HG03025 (cell line): ENCODE measurements at regions not wholly inside any gene's neighbourhood (a gene's known extent, or its start where the extent isn't known, plus 50 kb on each side); places are given as distances from the start of the nearest gene placed in this dataset.
"Not testable (repeated sequence)": the region's sequence is repeated elsewhere in the genome, so short reads cannot be mapped to it uniquely, and the experiment has no call there.

ENCODE experiments used
- ATAC-seq: cut with Tn5 transposase; IDR thresholded peaks from one replicate; pipeline ENCODE4 v1.9.1; 2021; ENCODE audit warnings: mild to moderate bottlenecking, moderate library complexity; ENCODE audit not compliant: unreplicated experiment, low FRiP score

GRCh38 chr16:61024180-61024900 is 1011.9 kb downstream of the CDH8 start:
- ATAC-seq: no peak

DNA sequence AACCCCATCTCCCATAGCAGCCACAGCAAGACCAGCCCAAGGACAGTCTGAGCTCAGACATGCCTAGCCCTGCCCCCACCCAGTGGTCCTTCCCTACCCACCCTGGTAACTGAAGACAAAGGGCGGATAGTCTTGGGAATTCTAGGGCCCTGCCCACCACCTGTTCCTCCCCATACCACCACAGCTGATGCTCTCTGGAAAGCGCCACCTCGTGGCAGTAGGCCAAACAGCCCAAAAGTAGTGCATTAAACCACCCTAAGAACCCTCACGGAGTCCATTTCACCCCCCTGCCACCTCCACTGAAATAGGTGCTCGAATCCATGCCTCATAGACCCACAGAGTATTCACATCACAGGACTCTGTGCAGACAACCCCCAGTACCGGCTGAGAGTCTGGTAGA is 1021.4 kb downstream of the CDH8 start:
- no peak for ATAC-seq

DNA sequence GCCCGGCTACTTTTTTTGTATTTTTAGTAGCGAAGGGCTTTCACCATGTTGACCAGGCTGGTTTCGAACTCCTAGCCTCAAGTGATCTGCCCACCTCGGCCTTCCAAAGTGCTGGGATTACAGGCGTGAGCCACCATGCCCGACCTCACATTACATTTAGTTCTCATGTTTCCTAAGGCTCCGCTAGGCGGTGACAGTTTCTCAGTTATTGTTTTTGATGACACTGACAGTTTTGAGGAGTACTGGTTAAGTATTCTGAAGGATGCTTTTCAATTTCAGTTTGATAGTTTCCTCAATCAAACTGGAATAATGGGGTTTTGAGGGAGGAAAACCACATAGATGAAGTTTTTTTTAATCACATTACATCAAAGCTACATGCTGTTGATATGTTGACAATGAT is 1028.5 kb downstream of the CDH8 start:
- ATAC-seq: no peak

GRCh38 chr16:61005952-61006351 is 1030.3 kb downstream of the CDH8 start:
- ATAC-seq: no peak

- no peak for ATAC-seq
These were observed 1033.6 kb downstream of the CDH8 start for GRCh38 chr16:61002479-61003204.

DNA sequence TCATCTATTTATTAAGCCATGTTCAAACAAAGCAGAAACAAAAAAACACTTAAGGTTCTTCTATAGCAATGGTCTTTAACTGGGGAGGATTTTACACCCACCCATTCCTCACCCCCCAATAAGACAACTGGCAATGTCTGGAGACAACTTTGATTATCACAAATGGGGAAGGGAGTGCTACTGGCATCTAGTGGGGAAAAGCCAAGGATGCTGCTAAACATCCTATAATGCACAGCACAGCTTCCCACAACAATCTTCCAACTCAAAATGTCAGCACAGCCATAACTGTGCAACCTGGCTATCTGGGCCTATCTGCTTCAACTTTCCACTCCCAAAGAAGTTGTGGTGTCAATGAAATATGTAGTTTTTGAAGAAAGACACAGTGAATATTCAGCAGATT is 1044.4 kb downstream of the CDH8 start:
- ATAC-seq: no peak

DNA sequence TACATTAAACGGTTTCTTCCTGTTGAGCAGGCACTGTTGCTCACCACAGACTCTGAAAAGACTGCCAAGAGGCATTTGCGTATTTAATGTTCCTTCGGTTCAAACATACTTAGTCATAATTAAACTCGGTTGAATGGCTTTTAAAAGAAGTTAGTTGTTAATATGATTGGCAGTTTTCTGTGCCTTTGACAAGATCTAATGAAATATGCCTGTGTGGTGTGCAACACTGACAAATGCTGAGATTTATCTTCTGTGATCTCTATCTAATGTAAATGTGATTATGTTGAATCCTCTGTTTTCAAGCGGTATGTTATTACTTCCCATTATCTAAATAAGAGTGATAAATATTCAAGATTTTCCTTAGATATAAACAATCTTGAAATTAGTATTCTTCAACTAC is 1046.6 kb downstream of the CDH8 start:
- no peak for ATAC-seq

DNA sequence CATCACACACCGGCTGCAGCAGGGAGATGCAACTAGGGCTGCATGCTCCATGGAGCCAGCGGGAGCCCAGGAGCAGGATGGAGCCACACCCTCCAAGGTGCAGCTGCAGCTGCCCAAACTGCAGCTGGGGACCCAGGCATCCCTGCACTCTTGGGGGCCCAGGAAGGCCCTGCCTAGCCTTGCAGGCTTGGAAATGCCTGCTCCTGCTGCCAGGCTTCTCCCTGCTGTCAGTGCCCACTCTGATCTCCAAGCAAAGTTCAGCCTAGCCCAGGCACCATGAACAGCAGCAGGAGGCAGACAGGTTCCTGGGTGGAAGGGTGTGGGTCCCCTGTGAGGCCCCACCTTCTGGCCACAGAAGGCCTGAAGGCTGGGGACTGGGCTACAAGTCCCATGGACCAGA is 1057.1 kb downstream of the CDH8 start:
- no peak for ATAC-seq

DNA sequence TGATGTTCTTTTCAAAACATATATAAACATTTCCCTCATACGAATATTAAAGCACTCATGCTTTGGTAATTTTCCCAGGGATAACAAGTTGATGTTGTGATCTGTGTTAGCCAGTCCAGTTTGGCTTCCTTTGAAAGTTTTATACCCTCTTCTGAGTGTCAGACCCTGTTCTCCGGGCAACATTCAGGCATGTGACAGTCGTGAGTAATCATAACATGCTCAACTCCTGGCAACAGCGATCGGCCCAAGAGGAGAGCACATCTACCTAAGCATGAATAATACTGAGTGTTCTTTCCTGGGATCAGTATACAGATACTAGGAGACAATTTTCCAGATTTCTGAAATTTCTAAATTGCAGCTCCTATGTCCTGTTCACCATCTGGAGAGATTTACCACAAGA is 1086.4 kb downstream of the CDH8 start:
- no peak for ATAC-seq

GRCh38 chr16:60945225-60945624 is 1091.0 kb downstream of the CDH8 start:
- no peak for ATAC-seq

GRCh38 chr16:60936189-60936588 is 1100.0 kb downstream of the CDH8 start:
- ATAC-seq: not testable (repeated sequence)

- ATAC-seq: no peak
These were observed 1103.6 kb downstream of the CDH8 start for GRCh38 chr16:60932600-60932999.

- no peak for ATAC-seq
These were observed 1105.9 kb downstream of the CDH8 start for GRCh38 chr16:60930291-60930690.

GRCh38 chr16:60922920-60923319 is 1113.3 kb downstream of the CDH8 start:
- no peak for ATAC-seq

DNA sequence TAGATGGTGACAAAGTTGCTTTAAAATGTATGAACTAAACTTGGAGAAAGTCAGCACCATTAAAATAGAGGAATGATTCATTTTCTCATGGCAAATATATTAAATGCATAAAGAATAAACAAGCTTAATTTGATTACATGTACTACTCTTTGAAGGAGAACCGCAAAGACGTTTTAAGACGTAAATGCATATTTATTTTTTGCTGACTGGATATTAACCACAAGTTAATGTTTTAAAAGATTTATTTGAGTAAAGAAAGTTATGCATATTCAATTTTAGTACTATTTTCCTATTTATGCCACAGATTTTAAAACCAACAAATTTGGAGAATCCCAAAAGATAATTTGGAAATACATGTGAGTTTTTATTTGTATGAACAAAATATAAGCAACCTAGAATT is 1121.9 kb downstream of the CDH8 start:
- no peak for ATAC-seq

GRCh38 chr16:60907645-60908044 is 1128.6 kb downstream of the CDH8 start:
- no peak for ATAC-seq

- ATAC-seq: no peak
These were observed 1130.4 kb downstream of the CDH8 start for GRCh38 chr16:60905811-60906210.

DNA sequence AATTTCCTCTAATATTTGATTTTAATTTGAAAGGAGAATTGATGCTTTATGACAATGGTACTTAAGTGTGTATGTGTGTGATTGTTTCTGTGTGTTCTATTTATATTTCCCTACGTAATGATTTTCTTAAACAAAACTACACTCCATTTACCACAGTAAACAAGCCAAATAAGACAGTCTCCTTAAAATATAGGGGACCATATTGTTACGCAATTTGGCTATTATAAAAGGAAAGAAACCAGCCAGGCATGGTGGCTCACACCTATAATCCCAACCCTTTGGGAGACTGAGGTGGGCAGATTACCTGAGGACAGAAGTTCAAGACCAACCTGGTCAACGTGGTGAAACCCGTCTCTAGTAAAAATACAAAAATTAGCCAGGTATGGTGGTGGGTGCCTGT is 1134.1 kb downstream of the CDH8 start:
- ATAC-seq: no peak

- no peak for ATAC-seq
These were observed 1153.4 kb downstream of the CDH8 start for GRCh38 chr16:60882816-60883215.

DNA sequence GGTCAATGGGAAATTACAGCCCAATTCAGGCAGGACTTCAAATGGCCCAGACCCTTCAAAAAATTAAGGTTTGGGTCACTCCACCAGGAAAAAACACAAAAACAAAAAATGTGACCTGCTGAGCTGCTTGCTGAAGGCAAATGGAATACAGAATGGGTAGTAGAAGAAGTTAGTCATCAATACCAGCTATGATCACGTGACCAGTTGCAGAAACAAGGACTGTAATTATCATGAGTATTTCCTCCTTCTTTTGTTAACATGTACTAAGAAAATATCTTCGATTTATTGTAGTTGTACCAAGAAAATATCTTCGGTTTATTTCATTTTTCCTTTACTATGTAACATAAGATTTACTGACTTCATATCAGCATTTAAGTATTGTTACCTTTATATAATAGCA is 1183.6 kb downstream of the CDH8 start:
- ATAC-seq: no peak

- ATAC-seq: no peak
These were observed 1214.6 kb downstream of the CDH8 start for GRCh38 chr16:60821661-60822060.

GRCh38 chr16:60820361-60820760 is 1215.9 kb downstream of the CDH8 start:
- no peak for ATAC-seq
